ENCODE measurements at regions not wholly inside any gene's neighbourhood (a gene's known extent, or its start where the extent isn't known, plus 50 kb on each side); places are given as distances from the start of the nearest gene placed in this dataset.

DNA sequence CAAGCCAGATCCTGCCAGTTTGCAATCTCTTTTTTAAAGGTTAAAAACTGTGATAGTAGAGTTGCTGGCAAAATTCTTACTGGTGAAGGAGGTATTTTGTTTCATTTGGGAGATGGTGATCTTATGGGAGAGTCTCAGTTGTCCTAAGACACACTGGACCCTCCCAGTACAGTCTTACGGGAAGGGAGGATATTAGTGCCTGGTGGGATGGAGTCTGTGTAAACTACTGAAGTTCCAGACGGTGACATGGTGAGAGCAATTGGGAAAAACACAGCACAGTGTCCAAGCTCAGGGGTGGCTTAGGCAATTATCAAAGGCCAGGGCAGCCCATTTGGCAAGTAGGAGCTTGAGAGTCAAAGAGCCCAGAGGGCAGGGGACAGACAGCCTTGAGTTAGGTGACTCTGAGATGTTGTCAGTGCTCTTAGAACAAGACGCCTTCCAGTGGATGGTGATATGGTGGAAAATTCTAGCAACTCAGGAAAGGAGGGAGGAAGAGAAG lies 143.7 kb upstream of the CCDC68 start:
- no peak for FAIRE-seq
- no peak for DNase-seq (ENCODE audit: insufficient read length)
- TF ChIP-seq POLR2A (IDR thresholded peaks at IDR 0.05; ENCODE audit: low read depth, low read length): no peak
- no peak for TF ChIP-seq TAF1 (IDR thresholded peaks at IDR 0.05; ENCODE audit: borderline replicate concordance, low read depth, low read length)
- no peak for TF ChIP-seq POLR2AphosphoS5 (IDR thresholded peaks at IDR 0.05; ENCODE audit: low read depth, low read length)

- no peak for TF ChIP-seq TAF1 (IDR thresholded peaks at IDR 0.05; ENCODE audit: borderline replicate concordance, low read depth, low read length)
- no peak for TF ChIP-seq POLR2AphosphoS5 (IDR thresholded peaks at IDR 0.05; ENCODE audit: low read depth, low read length)
- TF ChIP-seq POLR2A (IDR thresholded peaks at IDR 0.05; ENCODE audit: low read depth, low read length): no peak
- DNase-seq (ENCODE audit: insufficient read length) (no peak), FAIRE-seq (no peak)
These were observed 143.2 kb upstream of the CCDC68 start for GRCh38 chr18:55102501-55102900.

- FAIRE-seq (no peak), DNase-seq (ENCODE audit: insufficient read length) (no peak)
- no peak for TF ChIP-seq POLR2AphosphoS5 (IDR thresholded peaks at IDR 0.05; ENCODE audit: low read depth, low read length)
These were observed 142.2 kb upstream of the CCDC68 start for GRCh38 chr18:55101458-55101824.

- no peak for TF ChIP-seq POLR2A (IDR thresholded peaks at IDR 0.05; ENCODE audit: low read depth, low read length)
- no peak for DNase-seq (ENCODE audit: insufficient read length)
- FAIRE-seq: no peak
These were observed 141.7 kb upstream of the CCDC68 start for GRCh38 chr18:55100817-55101457.

GRCh38 chr18:55097456-55098170 lies 138.4 kb upstream of the CCDC68 start:
- TF ChIP-seq POLR2AphosphoS5 (IDR thresholded peaks at IDR 0.05; ENCODE audit: low read depth, low read length) (no peak), POLR2A (IDR thresholded peaks at IDR 0.05; ENCODE audit: low read depth, low read length) (no peak), TAF1 (IDR thresholded peaks at IDR 0.05; ENCODE audit: borderline replicate concordance, low read depth, low read length) (no peak)
- DNase-seq (ENCODE audit: insufficient read length): no peak
- no peak for FAIRE-seq

GRCh38 chr18:55096263-55096951 lies 137.1 kb upstream of the CCDC68 start:
- DNase-seq (ENCODE audit: insufficient read length): no peak
- peak; percentile 69 for FAIRE-seq
- TF ChIP-seq POLR2AphosphoS5 (IDR thresholded peaks at IDR 0.05; ENCODE audit: low read depth, low read length): no peak
- TF ChIP-seq TAF1 (IDR thresholded peaks at IDR 0.05; ENCODE audit: borderline replicate concordance, low read depth, low read length): no peak
- no peak for TF ChIP-seq POLR2A (IDR thresholded peaks at IDR 0.05; ENCODE audit: low read depth, low read length)

DNA sequence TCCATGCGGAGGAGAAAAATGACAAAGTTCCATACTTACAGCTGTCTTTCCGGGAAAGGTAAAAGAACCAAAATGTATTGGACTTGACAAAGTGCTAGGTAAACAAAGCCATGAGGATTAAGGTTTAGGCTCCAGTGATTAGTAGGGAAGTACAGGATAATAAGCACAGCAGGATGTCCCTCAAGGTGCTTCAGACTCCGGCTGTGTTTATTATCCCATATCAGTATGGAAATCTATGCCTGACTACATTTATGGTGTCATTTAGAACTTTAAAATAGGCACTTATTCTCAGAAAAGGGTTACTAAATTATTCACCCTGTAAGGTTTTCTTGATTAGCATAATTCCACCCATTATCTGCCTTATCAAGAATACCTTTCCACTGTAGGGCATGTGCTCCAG lies 136.3 kb upstream of the CCDC68 start:
- no peak for FAIRE-seq

DNA sequence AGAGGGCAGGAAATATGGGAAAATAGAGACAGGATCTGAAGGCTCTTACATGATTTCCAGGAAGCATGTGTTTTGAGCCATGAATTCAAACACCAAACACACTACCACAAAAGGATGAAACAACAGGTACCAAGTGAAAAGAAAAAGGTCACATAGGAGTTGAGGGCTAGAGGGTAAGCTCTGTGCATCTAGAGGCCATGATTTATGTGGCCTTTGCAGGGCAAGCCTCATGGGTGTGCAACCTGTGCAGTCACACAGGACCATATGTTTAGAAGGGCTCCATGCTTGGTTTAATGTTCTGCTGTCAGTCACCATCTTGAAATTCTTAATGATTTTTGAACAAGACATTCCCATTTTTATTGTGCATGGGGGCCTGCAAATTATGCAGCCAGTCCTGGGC lies 134.5 kb upstream of the CCDC68 start:
- no peak for DNase-seq (ENCODE audit: insufficient read length)
- TF ChIP-seq POLR2A (IDR thresholded peaks at IDR 0.05; ENCODE audit: low read depth, low read length) (no peak), POLR2AphosphoS5 (IDR thresholded peaks at IDR 0.05; ENCODE audit: low read depth, low read length) (no peak), TAF1 (IDR thresholded peaks at IDR 0.05; ENCODE audit: borderline replicate concordance, low read depth, low read length) (no peak)
- FAIRE-seq: no peak

More for the DNA sequence above, 136.3 kb upstream of the CCDC68 start:
- TF ChIP-seq TAF1 (IDR thresholded peaks at IDR 0.05; ENCODE audit: borderline replicate concordance, low read depth, low read length) (no peak), POLR2A (IDR thresholded peaks at IDR 0.05; ENCODE audit: low read depth, low read length) (no peak), POLR2AphosphoS5 (IDR thresholded peaks at IDR 0.05; ENCODE audit: low read depth, low read length) (no peak)
- no peak for DNase-seq (ENCODE audit: insufficient read length)

DNA sequence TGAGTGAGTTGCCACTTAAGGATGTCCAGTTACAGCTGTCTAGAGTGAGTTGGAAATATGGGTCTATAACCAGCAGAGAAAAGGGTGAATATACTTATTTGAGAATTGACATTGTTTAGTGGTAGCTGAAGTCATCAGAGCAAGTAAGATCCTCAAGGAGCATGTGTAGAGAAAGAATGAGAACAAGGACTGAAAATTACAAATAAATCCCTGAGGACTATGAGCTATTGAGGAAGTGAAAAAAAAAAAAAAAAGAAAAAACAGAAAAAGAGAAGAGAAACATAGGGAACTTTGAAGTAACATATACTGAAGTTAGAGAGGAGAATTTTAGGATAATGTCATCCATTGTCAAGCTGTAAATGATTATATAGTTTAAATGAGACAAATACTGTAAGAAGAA lies 134.0 kb upstream of the CCDC68 start:
- no peak for FAIRE-seq
- TF ChIP-seq POLR2A (IDR thresholded peaks at IDR 0.05; ENCODE audit: low read depth, low read length) (no peak), TAF1 (IDR thresholded peaks at IDR 0.05; ENCODE audit: borderline replicate concordance, low read depth, low read length) (no peak), POLR2AphosphoS5 (IDR thresholded peaks at IDR 0.05; ENCODE audit: low read depth, low read length) (no peak)

DNA sequence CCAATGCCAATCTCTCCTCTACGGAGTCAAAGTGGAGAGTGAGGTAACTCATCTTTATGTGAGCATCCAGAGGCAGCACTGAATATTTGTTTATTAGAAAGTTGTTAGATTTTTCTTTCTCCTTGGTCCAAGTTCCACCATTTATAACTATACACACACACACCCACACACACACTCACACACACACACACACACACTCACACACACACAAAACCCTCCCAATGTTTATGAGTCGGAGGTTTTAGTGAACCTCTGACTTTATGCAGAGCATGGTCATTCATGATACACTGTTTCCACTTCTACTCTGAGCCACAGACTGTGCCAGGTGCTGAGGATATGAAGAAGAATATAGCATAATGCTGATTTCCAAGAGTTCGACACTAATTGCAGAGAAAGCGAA lies 132.9 kb upstream of the CCDC68 start:
- TF ChIP-seq TAF1 (IDR thresholded peaks at IDR 0.05; ENCODE audit: borderline replicate concordance, low read depth, low read length): no peak
- no peak for TF ChIP-seq POLR2AphosphoS5 (IDR thresholded peaks at IDR 0.05; ENCODE audit: low read depth, low read length)
- TF ChIP-seq POLR2A (IDR thresholded peaks at IDR 0.05; ENCODE audit: low read depth, low read length): no peak
- FAIRE-seq: no peak
- DNase-seq (ENCODE audit: insufficient read length): no peak

More for the DNA sequence above, 134.0 kb upstream of the CCDC68 start:
- no peak for DNase-seq (ENCODE audit: insufficient read length)

DNA sequence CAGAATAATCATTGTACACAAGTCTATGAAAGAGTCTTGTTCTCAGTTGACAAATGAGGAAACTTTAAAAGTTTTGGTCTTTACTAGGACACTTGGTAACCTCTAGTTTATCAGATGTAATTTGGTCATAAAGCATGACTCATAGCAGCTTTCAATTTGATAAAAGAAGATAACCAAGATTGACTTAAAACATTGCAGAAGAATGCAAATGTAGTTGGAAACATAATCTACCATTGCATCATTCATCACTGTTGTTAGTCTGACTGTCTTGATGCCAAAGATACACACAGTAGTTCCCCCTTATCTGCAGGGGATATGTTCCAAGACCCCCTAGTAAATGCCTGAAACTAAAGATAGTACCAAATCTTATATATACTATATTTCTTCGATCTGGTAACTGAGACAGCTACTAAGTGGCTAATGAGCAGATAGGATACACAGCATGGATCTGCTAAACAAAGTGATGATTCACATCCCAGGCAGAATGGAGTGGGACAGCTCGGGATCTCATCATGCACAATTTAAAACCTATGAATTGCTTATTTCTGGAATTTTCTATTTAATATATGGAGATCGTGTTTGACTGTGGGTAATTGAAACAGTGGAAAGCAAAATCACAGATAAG lies 131.4 kb upstream of the CCDC68 start:
- no peak for DNase-seq (ENCODE audit: insufficient read length)
- FAIRE-seq: no peak
- TF ChIP-seq POLR2AphosphoS5 (IDR thresholded peaks at IDR 0.05; ENCODE audit: low read depth, low read length): no peak
- TF ChIP-seq TAF1 (IDR thresholded peaks at IDR 0.05; ENCODE audit: borderline replicate concordance, low read depth, low read length): no peak
- TF ChIP-seq POLR2A (IDR thresholded peaks at IDR 0.05; ENCODE audit: low read depth, low read length): no peak

All from GM12892 (cell line).